H54 (cell line): ENCODE measurements at regions not wholly inside any gene's neighbourhood (a gene's known extent, or its start where the extent isn't known, plus 50 kb on each side); places are given as distances from the start of the nearest gene placed in this dataset.

ENCODE experiments used
- DNase-seq: peaks from one replicate; pipeline ENCODE4 v3.0.0; 2011; ENCODE audit warnings: low spot score, mixed read lengths; ENCODE audit not compliant: insufficient read length
- FAIRE-seq: peaks from 3 replicates; lab custom pipeline; 2011; peaks lifted over from hg19 to GRCh38; lab: Jason Lieb, UNC
- POLR2A ChIP-seq: IDR thresholded peaks from 2 replicates; pipeline ENCODE4 v1.6.1; 2011; ENCODE audit warnings: low read depth, mild to moderate bottlenecking, low read length

DNA sequence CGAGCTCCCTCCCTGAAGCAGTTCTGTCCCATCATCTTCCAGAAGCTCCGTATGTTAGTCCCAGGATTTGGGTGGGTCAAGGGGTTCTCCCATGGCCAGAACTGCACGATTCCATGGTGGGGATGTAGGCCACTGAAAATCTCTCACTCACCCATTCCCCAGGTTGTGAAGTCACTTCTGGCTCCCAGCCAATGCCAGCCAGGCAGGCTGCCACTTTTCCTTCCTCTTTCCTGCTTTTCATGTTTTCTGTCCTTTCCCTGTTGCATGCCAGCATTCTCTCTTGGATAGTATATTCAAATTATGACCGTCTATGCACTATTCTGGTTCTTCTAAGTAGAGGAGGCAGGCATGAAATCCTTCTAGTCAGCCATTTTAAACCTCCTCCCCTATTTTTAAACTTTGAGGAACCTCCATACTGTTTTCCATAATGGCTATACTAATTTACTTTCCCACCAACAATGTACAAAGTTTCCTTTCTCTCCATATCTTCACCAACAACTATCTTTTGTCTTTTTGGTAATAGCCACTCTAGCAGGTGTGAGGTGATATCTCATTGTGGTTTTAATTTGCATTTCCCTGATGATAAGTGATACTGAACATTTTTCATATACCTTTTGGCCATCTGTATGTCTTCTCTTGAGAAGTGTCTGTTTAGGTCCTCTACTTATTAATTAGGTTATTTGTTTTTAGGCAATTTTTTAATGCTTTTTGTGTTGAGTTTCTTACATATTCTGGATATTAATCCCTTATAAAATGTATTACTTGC lies 182.1 kb upstream of the TET2 start:
- no peak for FAIRE-seq
- no peak for DNase-seq
- no peak for TF ChIP-seq POLR2A

DNA sequence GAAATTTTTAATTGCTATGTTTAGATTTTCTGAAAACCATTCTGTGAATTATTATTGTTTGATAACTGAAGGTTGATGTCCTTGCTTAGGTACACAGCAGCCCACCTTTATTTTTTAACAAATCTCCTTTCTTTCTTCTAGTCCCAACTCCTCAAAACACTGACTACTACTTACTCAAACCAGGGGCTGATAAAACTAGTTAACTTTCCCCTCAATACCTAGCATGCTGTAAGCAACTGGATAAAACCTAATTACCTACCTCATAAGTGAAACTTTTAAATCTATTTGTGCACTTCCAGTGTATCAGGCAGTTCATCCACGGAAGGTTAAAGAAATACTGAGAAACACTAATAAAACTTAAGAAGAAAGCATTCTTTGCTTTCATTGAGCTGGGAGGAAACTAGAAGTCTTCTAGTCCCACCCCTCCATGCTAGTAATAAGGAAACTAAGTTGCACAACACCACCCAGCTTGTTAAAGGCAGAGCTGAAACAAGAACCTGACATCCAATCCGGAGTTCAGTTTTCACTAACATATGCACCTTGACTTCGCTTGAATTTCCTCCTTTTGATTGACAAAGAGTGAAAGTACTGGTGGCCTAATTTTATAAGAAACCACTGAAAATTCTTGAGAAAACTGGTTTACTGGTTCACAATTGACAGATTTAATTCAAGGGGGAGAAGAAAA lies 180.2 kb upstream of the TET2 start:
- DNase-seq, result no peak
- no peak for TF ChIP-seq POLR2A
- no peak for FAIRE-seq

- FAIRE-seq (no peak), DNase-seq (no peak)
- TF ChIP-seq POLR2A, result no peak
Measured at GRCh38 chr4:104967034-104967401, 179.7 kb upstream of the TET2 start.

DNA sequence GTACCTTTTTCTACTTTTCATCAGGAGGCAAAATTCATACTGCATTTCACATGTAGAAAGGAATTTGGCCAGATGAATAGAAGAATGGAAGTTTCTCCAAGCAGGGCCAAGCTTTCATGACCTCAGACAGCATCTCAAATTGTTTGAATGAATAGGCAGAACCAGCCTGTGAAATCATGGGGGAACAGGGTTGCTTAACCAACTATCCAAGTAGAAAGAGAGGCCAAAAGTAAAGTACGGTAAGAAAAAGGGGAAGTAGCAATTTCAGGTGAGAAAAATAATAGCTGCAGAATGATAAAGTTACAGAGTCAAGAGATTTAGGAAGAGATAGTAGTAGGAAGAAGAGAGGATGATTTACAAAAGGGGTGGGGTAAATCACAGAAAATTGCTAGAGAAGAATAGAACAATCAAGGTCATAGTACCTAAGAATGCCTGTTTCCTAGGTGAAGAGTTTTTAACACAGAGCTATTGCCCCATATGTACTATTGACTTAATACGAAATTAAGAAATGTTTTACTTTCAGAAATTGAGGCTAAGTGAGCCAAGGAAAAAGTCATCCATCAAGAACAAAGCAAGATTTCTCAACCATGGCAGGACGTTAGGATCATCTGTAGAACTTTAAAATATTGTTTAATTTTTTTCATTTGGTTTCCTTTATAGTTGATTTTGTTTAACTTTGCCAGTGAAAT lies 177.1 kb upstream of the TET2 start:
- no peak for FAIRE-seq
- TF ChIP-seq POLR2A, result no peak
- no peak for DNase-seq

DNA sequence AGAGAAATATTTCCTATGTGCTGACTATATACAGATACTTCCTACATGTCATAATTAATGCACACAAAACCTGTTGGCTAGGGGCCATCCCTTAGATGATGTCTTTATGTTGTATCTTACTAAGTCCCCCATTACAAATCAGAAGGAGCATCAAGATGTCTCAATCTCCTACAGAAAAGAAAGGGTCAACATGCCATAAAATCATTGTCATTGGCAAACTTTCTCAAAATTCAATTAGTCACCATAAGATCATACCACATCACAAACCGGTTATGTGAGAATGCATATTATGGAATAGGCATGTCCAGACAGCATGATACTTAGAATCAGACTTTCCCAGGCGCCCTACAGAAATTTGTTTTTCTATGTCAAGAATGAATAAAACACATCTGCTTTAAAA lies 175.2 kb upstream of the TET2 start:
- DNase-seq (no peak), FAIRE-seq (no peak)
- no peak for TF ChIP-seq POLR2A

GRCh38 chr4:104973708-104974107 lies 173.0 kb upstream of the TET2 start:
- TF ChIP-seq POLR2A, result no peak
- FAIRE-seq, result no peak
- DNase-seq, result no peak

GRCh38 chr4:104975617-104976016 lies 171.1 kb upstream of the TET2 start:
- FAIRE-seq (no peak), DNase-seq (no peak)
- no peak for TF ChIP-seq POLR2A

DNA sequence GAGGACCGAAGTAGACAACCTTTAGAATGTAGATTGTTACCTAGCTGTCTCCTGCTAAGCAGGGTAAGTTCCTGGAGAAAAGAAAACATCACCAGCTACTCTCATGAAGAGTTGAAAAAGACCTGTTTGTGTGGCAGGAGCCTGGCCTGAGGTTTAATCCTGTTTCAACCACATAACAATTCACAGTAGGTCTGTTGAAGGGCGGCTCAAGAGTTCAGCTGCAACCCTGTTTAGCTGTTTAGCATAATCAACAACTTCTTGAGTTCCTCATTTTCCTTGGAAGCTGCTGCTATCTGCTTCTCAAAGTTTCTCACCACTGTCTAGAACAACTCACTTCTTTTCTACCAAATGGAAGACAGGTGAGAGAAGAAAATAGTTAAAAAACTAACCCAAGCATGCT lies 170.4 kb upstream of the TET2 start:
- DNase-seq (no peak), FAIRE-seq (no peak)
- no peak for TF ChIP-seq POLR2A

DNA sequence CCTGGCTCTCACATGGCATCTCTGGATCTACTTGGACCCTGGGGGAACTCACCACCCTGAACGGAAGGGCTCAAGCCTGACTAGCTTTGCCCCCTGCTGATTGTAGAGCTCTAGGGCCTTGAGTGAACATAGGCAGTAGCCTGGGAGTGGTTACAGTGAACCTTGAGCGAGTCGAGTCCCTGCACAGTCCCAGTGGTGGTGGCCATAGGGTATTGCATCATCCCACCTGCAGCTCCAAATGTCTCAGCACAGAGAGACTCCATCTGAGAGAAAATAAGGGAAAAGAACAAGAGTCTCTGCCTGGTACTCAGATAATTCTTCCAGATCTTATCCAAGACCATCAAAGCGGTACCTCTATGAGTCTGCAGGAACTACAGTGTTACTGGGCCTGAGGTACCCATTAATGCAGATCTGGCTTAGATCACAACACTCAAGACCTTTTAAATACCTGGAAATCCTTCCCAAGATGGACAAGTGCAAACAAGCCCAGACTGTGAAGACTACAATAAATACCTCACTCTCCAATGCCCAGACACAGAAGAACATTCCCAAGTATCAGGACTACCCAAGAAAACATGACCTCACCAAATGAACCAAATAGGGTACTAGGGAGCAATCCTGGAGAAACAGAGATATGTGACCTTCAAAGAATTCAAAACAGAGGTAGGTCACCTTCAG lies 167.5 kb upstream of the TET2 start:
- TF ChIP-seq POLR2A, result no peak
- DNase-seq, result no peak
- FAIRE-seq, result no peak

- FAIRE-seq, result no peak
- no peak for TF ChIP-seq POLR2A
- DNase-seq, result no peak
Measured at GRCh38 chr4:104983615-104984179, 163.0 kb upstream of the TET2 start.

DNA sequence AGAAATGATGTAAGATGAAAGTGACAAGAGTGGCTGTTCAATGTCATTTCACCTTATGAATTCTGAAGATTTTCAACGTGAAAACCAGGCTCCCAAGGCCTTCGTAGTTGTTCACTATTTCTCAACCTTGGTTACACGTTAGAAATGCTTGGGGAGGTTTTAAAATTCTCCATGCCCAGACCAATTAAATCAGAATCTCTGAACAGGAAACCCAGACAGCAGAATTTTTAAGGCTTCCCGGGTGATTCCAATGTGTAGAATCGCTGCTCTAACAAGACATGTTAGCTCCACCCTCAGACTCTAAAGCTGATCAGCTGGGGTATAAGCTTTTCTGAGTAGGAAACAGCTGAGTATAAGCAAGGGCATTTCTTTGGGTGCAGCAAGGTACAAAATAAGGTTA lies 160.4 kb upstream of the TET2 start:
- DNase-seq (no peak), FAIRE-seq (no peak)
- no peak for TF ChIP-seq POLR2A

GRCh38 chr4:104989371-104989770 lies 157.3 kb upstream of the TET2 start:
- TF ChIP-seq POLR2A, result no peak
- no peak for FAIRE-seq
- no peak for DNase-seq

DNA sequence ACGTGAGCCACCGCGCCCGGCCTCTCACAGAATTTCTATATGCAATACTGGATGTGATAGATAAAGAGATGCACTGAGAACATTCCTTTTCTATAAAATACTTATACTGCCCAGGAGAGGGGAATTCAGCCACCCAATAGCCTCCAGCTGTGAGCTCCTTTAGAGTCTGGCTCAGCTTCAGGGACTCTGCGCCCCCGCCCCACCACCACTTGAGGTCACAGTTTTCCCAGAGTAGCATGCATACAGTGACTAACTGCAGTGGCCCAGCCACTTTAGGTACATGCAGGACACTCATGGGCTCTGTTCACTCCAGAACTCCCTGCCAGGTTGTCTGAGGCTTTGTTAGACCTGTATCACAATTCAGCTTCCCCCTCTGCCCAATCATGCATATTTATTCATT lies 144.4 kb upstream of the TET2 start:
- DNase-seq, result no peak
- no peak for FAIRE-seq
- no peak for TF ChIP-seq POLR2A

GRCh38 chr4:105014234-105014633 lies 132.4 kb upstream of the TET2 start:
- TF ChIP-seq POLR2A, result no peak
- DNase-seq (no peak), FAIRE-seq (no peak)
